NCI-H345 treated with DMSO at 0.1 percent for 48 hours (cell line): ENCODE measurements at regions not wholly inside any gene's neighbourhood (a gene's known extent, or its start where the extent isn't known, plus 50 kb on each side); places are given as distances from the start of the nearest gene placed in this dataset.

Experiments
- DNase-seq: peaks from one replicate; lab custom pipeline; 2025; ENCODE audit not compliant: unreplicated experiment; lab: John Stamatoyannopoulos, UW

DNA sequence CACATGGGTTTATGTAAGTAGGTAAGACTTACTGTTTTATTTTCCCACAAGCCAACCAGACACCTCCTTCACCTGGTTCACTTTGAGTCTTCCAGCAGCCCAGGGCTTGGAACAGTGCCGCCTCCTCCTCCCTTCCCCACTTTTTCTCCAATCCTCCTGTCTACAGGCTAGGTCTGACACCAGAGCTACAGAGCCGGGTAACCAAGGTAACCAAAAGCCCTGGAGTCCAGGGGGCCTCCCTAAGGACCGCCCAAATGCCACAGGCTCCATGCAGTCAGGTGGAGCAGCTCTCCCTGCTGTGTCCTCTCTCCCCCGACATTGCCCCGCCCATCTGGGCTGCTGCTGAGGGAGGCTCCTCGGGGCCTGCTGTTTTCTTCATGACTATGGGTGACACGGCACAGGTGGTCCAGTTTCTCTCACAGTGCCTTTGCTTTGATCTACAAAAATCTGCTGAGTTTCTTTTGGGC, 138.0 kb upstream of the EFNA5 start:
- DNase-seq = no peak

DNA sequence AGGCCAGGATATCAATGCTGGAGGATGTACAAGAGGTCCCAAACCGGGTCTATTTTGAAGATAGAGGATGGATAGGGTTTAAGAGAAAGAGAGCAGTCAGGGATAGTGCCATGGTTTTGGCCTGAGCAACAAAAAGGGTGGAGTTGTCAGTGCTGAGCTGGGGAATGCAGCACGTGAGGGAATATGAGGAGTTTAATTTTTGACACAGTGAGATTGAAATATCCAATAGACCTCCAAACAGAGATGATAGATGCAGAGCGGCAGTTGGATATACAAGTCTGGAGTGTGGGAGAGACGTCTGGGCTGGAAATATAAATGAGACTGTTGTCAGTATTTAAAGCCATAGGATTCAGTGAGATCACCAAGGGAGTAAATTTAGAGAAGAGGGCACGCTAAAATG, 136.7 kb upstream of the EFNA5 start:
- DNase-seq = no peak

GRCh38 chr5:107806705-107807104, 136.0 kb upstream of the EFNA5 start:
- no peak for DNase-seq

DNA sequence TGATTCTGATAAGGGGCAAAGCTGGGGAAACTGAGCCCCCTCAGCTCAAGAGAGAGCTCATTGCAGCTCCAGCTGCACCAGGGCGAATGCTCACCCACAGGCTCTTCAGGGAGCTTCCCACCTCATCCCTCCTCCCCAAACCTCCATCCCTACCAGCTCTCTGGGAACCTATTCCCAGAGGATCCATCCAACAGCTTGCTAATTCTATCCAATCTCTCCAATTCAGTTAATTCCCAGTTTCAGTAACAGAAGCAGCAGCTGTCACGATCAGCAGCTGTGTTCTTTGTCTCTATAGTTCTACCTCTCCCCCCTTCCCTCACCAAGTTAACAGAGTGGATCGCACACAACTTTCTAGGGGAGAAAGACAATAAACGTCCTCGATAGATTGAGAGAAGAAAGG, 135.5 kb upstream of the EFNA5 start:
- no peak for DNase-seq

DNA sequence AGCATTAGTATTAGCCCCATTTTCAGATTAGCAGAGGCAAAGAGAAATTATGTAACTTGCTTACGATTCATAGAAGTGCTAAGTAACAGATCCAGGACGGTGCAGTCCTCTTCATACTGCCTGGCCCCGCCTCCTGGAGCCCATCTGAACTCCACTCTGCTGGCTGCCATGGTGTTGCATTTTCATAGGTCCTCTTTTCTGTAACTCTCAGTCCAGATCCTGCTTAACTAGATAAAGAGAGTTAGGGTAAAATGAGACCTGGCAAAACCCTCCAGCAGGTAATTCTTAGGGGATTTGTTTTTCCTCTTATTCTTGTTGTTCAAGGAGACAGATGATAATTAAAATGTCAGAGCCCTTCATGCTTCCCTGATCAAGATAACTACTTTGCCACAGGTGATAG, 135.1 kb upstream of the EFNA5 start:
- no peak for DNase-seq

DNA sequence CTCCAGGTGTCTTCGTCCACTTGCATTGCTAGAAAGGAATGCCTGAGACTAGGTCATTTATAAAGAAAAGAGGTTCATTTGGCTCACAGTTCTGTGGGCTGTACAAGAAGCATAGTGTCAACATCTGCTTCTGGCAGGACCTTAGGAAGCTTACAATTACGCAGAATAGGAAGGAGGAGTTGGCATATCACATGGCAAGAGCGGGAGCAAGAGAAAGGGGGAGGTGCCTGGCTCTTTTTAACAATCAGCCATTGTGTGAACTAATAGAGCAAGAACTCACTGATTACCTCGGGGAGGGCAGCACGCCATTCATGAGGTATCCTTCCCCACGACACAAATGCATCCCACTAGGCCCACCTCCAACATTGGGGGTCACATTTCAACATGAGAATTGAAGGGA, 134.4 kb upstream of the EFNA5 start:
- DNase-seq = no peak

- DNase-seq = no peak
Observed at GRCh38 chr5:107803728-107804127, 133.0 kb upstream of the EFNA5 start.

DNA sequence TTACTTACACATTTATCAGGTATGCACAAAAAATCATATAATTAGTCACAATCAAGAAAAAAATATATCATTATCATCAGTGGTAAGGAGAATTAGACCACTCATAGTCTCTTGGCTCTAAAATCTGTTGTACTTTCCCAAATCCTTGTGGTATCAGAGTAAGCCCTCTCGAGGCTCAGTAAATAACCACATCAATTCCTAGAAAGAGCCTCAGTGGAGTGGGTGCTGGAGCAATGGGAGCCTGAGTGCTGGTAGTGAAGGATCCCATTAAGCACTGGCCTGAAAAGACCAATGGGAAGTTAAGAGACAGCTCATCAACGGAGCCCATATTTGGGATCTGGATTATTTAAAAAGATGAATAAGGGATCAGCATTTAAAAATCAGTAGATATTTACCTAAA, 130.3 kb upstream of the EFNA5 start:
- no peak for DNase-seq

GRCh38 chr5:107799306-107799705, 128.6 kb upstream of the EFNA5 start:
- no peak for DNase-seq

DNA sequence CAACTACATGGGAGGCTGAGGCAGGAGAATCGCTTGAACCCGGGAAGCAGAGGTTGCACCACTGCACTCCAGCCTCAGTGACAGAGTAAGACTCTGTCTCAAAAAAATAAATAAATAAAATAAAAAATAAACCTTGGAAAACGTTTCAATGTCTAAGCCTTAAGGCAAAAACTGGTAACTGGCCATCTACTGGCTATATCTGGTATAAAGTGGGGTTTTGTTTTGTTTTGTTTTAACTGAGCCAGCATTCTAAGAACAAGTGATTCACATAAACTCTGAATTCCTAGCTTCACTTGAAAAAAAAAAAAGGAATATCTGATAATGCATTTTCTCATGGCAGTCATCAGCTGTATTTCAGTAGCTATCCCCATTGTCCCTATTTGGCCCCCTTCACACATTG, 126.1 kb upstream of the EFNA5 start:
- no peak for DNase-seq

- DNase-seq = no peak
Observed at GRCh38 chr5:107794741-107795140, 124.0 kb upstream of the EFNA5 start.

DNA sequence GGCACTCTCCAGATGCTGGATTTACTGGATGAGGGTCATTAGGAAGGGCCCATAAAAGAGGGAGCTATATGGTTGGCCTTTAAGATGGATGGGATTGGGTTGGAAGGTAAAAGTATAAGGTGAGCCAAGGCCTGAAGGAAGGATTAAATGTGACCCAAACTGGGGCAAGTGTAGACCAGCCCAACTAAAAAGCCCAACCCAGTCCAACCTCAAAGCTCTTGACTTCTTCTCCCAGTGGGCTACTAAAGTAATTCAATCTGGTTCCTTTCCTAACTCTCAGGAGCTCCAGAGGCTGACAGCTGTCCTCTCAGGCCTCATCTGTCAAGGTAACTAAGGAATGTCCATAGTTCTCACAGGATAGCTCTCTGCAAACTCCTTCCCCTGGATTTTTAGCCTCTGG, 122.2 kb upstream of the EFNA5 start:
- DNase-seq = no peak

DNA sequence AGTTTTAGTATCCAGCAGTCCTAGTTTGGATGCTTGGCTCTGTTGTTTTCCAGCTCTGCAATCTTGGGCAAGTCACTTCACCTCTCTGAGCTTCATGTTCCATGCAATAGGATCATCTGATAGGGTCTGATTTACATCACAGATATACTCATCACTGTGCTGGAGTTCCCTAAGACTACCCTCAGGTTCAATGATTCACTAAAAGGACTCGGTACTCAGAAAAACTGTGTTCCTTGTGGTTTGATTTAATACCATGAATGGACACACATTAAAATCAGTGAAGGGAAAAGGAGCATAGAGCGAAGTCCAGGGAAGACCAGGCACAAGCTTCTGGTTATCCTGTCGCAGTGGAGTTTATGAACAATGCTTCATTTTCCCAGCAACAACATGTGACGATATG, 119.9 kb upstream of the EFNA5 start:
- DNase-seq = no peak

DNA sequence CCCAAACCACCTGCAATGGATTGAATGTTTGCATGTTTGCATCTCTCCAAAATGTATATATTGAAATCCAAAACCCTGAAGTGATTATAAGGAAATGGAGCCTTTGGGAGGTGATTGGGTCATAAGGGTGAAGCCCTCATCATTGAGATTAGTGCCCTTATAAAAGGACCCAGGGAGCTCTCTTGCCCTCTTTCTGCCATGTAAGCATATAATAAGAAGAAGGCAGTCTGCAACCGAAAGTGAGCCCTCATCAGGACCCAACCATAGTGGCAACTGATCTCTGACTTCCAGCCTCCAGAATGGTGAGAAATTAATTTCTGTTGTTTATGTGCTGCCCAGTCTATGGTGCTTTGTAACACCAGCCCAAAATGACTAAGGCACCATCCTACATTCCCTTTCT, 115.7 kb upstream of the EFNA5 start:
- no peak for DNase-seq

GRCh38 chr5:107783551-107783950, 112.8 kb upstream of the EFNA5 start:
- no peak for DNase-seq

DNA sequence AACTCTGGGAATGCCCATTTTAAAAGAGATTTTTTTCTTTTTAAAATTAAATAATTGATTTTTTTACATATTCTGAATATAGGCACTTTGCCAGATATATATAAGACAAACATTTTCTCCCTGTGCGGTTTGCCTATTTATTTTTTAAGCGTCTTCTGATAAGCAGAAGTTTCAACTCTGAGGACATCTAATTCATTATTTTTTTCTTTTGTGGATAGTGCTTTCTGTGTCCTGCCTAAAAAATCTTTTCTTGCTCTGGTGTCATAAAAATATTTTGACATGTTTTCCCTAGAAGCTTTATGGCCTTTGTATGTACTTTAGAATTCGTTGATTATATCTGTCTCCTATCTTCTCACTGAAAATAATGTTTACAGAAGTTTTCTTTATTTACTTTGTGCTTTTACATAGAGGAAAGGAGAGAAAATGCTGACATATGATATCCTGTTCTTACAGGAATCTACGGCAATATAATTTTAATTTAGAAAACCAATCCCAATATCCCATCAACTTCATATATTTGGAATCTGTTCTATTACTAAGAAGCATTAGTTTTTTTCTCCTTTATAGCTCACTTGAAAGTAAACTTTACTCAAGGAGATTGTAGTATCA, 111.9 kb upstream of the EFNA5 start:
- no peak for DNase-seq

- DNase-seq = no peak
Observed at GRCh38 chr5:107781451-107781850, 110.7 kb upstream of the EFNA5 start.

GRCh38 chr5:107779437-107779836, 108.7 kb upstream of the EFNA5 start:
- DNase-seq = no peak

- no peak for DNase-seq
Observed at GRCh38 chr5:107778647-107779046, 107.9 kb upstream of the EFNA5 start.

DNA sequence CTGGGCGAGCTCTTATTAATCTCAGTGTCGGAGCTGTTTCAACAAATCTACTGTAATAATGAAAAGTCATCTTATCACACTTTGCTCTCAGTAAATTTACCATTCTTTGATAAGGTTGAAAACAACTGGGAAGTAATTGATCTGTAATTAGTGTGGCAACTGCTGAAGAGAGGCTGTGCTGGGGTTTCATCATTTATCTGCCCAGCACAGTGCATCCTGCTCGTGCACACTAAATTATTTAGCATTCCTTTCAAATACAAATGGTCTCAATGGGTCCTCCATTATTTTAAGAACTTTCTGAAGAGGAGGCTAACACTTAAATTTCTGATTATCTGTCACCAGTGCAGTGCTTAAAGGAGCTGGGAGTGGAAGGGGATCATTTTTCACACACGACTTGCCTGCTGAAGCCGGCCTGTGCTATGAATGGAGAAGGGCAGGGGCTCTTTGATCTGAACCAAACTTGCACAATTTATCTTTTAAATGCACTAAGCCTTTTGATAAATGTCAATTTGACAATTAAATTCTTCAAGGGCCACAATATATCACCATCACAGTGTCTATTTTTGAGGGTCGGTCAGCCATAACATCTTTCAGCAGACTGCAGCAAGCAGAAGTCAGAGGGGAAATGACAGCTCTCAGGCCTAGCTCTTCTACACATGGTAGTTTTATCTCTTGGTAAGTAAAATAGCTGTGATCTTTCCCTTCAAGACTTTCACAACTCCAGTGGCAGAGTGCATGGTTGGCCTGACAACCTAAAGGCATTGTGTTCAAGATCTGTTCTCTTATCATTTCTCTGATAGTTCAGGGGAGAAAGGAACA, 106.4 kb upstream of the EFNA5 start:
- no peak for DNase-seq

- no peak for DNase-seq
Observed at GRCh38 chr5:107776506-107776905, 105.8 kb upstream of the EFNA5 start.

DNA sequence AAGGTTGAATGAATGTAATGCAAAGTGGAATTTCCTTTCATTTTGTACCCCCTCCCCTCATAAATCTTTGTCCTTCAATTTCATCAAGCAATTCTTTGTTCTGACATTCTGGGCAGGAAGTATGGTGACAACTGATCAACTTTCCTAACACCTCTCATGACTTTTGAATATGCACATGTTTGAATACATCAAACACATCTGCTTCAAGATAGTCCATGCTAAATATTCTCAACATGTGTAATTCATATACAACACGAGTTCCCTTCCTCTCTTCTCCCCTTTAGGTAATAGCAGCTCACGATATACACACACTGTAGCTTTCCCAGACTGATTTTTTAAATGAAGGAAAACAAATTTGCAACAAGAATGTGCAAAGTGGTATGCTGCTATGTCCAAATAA, 103.6 kb upstream of the EFNA5 start:
- no peak for DNase-seq

GRCh38 chr5:107773479-107773878, 102.7 kb upstream of the EFNA5 start:
- DNase-seq = no peak
